ENCODE measurements at regions not wholly inside any gene's neighbourhood (a gene's known extent, or its start where the extent isn't known, plus 50 kb on each side); places are given as distances from the start of the nearest gene placed in this dataset.

DNA sequence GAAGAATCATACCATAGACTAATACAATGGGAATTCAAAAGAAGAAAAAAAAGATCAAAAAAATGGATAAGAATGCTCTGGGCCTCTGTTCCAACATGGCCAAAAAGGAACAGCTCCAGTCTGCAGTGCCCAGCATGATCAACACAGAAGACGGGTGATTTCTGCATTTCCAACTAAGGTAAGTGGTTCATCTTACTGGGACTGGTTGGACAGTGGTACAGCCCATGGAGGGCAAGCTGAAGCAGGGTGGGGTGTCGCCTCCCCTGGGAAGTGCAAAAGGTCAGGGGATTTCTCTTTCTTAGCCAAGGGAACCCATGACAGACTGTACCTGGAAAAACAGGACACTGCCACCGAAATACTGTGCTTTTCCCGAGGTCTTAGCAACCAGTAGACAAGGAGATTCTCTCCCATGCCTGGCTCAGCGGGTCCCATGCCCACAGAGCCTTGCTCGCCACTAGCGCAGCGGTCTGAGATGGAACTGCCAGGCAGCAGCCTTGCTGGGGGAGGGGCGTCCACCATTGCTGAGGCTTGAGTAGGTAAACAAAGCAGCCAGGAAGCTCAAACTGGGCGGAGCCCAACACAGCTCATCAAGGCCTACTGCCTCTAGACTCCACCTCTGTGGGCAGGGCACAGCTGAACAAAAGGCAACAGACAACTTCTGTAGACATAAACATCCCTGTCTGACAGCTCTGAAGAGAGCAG, 428.4 kb downstream of the MN1 start:
- no peak for DNase-seq

DNA sequence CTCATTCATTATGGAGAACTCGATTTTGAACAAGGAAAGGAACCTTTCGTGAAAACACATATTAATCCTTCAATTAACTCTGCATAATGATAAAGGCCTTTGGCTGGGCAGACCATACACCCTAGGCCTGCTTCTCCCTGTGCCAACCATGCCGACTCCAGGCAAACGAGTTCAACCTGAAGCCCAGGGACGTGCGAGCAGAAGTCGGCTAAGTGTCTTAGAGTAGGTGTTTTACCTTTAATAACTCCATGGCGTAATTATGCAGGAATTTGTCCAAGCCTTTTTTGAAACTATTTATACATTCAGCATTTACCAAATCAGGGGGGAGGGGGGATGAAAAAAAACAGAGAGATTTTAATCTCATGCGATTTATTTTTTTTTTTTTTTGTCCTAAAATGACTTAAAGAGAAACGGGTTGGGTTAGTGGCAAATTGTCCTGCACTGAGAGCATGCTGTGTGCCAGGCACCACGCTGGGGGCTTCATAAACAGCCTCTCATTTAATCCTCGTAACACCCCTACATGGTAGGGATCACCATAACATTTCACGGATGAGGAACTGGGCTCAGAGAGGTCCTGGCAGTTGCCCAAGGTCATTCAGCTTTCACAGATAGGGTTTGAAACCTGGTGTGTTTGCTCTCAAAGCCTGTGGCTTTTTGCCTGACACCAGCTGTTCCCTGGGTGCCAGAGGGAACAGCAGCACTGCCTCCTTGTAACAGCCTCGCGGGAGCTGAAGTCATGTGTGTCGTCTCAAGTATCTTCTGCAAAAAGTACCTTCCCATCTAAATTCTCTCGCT, 423.9 kb downstream of the MN1 start:
- DNase-seq = no peak

DNA sequence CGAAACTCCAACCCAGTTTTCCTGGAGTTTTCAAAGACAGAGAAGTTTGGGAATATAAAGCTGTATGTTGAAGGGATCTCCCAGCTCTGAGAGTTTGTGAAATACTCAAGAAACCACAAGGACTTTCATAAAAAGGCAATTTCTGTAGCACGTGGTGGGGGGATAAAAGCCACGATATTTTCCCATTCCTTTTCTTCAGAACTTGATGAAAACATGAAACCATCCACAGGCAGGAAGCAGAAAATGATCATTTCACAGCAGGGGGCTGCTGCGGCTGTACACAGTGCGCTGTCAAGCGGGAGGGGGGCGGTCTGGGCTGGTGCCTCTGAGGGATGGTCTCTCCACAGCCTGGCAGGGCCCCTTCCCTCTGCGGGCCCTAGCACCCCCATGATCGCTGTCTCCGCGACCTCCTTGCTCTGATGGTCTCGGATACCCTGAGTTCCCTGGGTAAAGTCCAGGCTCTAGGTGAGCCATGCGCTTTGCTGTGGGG, 423.2 kb downstream of the MN1 start:
- no peak for DNase-seq

DNA sequence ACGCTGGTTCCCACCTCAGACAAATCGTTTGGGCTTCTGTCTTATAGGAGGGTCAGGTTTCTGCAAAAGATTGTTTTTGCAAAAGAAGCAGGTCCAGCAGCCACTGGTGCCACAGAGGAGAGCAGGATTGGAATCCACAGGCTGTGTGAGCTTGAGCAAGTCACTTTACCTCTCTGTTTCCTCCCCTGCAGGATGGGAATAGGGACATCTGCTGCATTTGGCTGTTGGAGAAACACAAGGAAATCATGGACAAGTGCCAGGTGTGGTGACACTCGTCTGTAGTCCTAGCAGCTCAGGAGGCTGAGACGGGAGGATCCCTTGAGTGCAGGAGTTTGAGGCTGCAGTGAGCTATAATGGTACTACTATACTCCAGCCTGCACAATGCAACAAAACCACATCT, 422.6 kb downstream of the MN1 start:
- DNase-seq = no peak

DNA sequence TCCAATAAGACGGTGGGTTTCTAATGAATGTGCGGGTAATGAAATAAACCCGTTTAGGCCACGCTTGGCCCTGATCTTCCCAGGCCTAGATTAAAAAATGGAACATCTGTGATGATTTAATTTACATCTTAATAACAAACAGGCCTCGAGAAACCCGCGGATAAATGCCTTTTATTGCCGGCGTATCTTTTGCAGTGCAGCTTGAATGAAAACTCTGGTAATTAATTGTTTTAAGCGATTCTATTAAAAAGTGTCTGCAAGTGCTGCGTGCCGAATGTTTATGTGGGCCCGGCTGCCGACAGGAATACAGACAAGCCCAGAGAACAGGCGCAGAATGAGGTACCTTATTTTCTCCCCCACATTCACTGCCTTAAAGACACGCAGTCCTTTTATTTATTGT, 420.7 kb downstream of the MN1 start:
- DNase-seq = no peak

DNA sequence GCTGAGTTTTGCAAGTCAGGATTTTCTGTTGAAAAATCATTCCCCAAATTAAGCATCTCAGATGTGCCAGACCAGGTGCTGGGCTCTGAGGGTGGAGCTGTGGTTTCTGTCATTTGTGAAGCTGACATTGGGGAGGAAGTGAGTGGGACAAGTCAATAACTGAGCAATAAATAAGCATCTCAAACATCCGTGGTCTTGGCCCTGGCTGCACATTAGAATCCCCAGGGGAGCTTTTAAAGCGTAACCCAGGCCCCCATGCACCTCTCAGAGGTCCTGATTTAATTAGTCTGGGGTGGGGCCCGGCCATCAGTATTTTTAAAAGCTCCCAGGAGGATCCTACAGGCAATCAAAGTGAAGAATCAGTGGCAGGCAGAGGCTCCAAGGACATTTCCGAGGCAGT, 420.0 kb downstream of the MN1 start:
- no peak for DNase-seq

DNA sequence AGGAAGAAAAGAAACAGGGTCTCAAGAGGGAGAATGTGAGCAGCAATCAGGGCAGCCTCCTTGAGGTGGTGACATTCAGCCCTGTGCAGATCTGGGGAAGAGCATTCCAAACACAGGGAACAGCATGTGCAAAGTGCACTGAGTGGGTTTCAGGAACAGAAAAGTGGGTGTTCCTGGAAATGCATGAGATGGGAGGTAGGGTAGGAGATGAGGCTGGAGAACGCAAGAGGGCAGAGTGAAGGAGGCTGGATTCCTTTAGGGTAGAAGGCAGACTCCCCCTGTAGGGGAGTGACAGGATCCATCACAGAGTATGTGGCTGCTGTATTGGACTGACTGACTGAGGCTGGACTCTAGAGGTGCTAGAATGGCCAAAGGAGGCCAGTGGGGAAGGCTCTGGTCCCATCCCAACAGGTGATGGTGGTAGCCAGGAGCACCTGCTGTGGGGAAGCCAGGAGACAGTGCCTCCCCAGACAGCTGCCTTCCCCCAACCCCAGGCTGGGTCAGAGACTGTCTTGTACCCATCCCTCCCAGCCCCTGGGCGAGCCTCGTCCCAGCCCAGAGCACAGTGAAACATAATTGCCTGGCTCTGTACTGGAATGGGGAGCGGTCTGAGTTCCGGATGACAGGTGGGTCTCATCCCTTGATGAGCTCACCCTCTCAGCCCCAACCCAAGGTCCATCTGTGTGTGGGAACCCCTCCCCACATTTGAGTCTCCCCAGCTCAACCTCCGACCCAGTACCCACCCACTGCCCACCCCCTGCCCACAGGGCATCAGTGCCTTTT, 419.4 kb downstream of the MN1 start:
- DNase-seq = no peak

DNA sequence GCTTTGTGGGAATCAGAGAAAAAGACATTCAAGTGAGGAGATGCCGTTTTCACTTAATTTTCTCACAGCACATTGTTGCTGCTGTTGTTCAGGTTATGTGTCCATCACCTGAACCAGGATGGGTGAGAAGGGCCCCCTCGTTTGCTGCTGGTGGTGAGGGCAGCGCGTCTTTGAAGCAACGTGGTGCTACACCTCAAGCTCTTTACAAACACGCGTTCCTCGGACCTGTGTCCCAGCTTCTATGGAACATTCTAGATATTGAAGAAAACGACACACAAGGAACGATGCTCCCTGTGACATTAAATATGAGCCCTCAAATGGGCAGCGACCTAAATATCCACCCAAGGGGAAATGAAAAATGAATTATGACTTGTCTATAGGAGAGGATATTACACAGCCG, 418.6 kb downstream of the MN1 start:
- DNase-seq = no peak

DNA sequence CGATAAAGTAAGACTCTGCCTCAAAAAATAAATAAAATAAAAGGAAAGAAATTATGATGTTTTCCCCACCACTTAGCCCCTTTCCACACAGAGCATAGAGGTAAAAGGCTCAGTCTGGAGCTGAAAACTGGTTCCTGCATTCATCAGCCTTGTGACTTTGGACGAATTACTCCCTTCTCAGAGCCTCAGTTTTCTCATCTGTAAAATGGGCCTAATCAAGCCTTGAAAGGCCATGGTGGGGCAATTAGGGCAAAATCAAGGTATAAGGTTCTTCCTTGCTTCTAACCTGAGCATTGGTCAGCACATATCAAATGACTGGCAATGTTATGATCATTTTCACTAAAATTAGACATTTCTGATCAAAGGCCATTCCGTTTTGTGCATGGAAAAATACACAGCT, 417.7 kb downstream of the MN1 start:
- DNase-seq = no peak

DNA sequence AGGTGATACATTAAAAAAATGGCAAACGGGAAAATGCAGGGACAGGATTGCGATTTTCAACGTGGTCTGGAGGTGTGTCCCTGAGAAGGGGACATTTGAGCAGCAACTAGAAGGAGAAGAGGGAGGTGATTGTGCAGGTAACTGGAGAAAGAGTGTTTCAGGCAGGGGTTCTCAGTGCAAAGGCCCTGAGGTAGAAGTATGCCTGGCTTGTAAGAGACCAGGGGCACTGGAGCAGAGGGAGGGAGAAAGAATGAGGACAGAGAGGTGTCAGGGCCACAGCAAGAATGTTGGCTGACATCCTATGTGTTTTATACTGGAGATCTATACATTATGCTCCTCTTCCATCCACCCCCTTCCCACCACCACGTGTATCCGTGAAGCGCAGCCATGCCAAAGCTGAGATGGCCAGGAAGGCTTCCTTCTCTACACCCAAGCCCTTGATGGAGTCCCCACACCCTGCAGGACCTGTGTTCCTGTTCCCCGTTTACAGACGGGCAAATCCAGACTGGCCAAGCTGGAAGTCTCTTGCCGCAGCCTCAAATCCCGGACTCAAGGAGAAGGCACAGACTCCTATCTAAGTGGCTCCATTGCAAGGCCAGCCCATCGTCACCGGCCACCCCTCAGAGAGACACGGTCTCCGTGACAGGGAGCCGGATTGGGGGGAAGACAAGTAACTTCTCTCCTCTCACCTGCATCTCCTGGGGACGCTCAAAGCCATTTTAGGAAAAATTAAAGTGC, 416.1 kb downstream of the MN1 start:
- no peak for DNase-seq

DNA sequence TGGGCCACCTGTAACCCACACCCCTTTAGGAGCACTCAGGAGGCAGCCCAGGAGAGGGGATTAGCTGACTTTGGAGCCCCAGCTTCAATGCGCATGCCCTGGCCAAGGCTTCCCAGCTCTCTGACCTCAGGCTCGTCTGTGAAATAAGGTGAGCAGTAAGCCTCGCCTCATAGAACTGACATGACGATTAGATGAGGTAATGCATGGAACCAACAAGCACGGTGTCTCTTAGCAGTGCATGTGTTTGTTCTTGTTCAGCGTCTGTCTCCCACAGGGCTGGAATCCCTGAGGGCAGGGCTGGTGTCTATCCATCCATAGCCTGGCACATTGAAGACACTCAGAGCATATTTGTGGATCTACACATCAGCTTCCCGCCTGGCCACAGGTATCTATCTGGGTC, 415.4 kb downstream of the MN1 start:
- no peak for DNase-seq

DNA sequence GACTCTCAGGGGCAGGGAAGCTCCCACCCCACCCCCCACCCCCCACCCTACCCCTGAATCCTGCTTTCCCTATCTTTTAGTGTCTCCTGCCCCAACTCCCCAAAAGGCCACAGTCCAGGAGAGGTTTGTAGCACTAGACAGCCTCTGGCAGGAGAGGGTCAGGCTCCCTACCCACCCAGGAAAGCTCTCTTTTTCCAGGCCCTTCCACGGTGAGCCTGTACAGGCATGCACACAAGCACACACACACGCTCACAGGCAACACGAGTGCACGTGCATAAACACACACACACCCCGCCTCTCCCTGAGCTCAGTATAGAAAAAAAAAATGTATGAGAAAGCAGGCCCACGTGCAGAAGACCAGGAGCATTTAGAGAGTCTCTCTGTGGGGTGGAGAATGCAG, 414.0 kb downstream of the MN1 start:
- no peak for DNase-seq

DNA sequence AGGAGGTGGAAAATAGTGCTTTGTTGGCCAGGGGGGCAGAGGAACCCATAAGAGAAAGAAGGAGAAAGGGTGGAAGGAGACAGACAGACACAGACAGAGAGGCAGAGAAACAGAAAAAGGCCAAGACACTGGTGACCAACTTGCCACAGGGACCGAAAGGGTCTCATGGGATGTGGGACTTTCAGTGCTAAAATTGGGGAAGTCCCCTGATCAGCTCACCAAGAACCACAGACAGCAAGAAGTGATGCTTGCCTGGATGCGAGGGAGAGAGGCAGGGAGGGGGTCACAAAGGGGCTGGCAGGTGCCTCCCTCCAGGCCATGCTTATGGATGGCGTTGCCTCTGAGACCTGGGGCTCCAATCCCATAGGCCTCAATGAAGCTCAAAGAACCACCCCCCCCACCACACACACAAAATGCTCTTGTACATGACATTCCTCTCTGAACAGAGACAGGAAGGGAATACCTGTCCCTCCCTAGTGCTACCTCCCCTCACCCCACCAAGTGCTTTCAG, 413.4 kb downstream of the MN1 start:
- DNase-seq = no peak

DNA sequence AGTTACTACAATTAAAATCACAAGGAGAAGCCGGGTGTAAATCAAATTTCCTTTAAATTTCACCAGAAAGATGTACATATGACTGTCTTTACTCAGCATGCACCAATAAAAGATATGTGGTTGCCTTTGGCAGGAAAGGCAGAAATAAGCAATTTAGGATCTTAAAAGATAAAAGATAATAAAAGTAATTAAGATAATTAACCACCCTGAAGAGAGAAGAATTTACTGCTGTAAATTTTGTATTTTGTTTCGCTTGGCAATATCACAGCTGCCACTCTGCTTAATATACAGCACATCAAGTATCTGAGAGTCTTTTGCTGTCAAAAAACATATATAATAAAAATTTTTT, 411.9 kb downstream of the MN1 start:
- DNase-seq = no peak

DNA sequence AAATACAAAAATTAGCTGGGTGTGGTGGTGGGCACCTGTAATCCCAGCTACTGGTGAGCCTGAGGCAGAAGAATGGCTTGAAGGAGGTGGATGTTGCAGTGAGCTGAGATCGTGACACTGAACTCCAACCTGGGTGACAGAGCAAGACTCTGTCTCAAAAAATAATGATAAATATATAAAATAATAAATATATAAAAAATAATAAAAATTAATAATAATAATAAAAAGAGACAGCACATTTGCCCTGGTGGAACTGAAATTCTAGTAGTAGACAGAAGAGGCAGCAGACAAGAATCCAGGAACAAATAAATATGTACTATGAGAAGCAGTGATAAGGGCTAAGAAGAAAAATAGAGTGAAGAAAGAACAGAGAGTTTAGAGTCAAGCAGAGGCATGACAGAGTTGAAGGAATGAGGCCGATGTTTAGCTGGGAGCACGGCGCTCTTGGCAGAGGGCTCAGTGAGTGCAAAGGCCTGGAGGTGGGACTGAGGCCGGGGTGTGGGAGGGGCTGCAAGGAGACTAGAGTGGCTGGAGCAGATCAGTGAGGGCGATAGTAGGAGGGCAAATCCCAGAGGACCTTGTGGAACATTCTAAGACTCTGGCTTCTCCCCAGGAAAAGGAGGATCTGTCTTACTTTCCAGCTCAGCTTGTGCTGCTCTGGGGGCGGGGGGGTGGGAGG, 410.3 kb downstream of the MN1 start:
- no peak for DNase-seq

DNA sequence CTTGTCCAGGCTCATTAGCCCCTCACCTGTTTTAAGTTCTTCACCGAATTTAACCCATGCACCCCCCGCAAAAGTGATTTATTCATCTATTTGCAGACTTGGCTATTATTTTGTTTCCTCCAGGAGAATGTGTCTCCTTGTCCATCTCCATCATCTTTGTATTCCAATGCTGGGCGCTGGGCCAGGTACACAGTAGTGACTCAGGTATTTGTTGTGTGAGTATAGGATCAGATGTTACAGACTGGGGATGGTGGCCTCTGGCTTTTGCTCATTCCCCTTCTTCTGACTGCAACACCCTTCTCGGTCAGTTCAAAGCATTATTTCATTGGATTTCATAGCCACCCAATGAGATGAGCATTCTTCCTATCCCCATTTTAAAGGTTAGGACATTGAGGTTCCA, 408.2 kb downstream of the MN1 start:
- no peak for DNase-seq

DNA sequence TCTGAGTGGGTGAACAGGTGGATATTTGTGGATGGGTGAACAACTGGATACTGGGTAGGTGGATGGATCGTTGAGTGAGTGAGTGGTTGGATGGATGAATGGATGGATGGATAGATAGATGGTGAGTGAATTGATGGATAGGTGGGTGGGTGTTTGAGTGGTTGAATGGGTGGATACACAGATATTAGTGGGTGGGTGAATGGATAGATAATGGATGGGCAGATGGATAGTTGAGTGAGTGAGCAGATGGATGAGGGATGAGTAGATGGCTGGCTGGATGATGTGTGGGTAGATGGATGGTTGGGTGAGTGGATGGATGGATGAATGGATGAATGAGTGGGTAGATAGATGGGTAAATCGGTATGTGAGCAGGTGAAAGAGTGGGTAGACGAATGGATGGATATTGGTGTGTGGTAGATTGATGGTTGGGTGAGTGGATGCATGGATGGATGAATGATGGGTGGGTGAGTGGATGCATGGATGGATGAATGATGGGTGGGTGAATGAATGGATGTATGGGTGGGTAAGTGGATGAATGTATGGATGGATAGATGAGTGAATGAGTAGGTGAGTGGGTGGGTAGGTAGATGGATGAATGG, 406.7 kb downstream of the MN1 start:
- no peak for DNase-seq

DNA sequence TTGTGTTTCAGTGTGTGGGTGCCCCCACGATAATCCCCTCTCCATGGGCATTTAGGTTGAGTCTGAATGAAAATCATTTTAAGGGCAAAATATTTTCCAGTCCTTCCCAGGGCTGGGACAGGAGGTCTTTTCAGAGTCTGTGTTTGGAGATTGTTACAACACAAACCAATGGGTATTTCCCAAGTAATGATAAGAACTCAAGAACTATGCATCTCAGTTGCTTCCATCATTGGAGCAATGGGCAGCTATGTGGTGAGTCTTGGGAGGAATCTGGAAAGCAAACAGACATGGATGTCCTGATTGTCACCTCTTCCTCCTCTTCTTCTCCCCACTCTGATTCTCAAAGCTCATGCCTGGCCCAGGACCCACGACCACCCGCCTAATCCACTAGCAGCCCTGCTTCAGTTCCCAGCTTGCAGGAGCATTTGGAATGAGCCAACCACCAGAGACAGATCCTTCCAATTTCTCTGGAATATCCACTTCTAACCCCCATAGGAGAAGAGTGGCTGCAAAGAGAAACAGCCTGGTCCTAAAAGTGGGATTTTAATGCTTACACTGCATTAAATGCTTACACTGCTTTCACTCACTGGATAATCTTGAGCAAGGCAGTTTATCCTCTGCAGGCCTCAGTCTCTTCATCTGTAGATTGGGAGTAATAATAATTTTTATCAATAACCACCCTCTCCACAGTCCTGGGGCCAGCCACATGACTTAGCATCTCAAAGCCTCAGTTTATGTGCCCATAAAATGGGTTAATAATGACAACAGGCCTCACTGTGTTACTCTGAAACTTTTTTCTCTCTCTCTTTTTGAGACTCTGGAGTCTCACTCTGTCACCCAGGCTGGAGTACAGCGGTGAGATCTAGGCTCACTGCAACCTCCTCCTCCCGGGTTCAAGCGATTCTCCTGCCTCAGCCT, 404.3 kb downstream of the MN1 start:
- DNase-seq = no peak

DNA sequence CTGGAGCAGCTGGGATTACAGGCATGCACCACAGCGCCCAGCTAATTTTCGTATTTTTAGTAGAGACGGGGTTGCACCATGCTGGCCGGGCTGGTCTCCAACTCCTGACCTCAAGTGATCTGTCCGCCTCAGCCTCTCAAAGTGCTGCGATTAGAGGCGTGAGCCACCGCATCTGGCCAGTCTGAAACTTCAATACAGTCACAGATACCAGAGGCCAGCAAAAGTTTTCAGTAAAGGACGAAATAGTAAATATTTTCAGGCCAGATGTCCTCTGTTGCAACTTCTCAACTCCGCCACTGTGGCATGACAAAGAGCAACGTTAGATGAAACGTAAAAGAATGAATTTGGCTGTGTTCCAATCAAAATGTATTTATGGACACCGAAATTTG, 403.6 kb downstream of the MN1 start:
- no peak for DNase-seq

DNA sequence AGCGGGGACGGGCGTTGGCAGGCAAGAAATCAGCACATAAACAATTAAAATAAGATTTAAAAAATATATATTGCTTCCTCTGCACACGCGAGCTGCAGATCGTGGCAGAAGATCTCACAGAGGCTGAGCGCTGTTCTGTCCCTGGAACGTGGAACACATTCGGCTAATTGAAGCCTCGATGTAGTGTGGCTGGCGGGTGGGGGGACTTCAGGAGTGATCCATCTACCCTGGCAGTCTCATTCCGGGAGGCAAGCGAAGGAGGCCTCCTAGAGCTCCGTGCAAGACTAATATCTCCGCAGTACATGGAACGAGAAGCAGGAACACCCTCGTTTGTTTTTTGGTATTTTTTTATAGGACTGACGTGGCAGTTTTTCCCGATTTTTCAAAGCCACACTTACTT, 402.4 kb downstream of the MN1 start:
- DNase-seq = no peak

DNA sequence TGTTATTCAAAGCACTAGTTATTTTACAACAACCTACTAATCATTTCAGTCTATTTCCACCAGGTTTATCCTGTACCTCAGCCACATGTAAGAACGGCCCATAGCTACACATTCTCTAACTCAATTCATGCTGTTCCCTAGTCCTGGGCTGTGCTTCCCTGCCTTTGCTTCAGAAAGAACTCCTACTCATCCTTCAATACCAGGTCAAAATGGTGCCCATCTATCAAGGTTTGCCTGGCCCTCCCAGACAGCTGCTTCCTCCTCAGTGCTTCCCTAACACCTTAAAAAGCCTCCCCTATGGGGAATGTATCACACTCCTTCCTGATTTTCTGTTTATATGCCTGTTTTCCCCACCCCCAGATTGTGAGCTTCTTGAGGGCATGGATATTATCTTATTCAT, 400.7 kb downstream of the MN1 start:
- DNase-seq = no peak

Data from T-helper 2 cell (primary cell).